GM10266 (cell line): ENCODE measurements at regions not wholly inside any gene's neighbourhood (a gene's known extent, or its start where the extent isn't known, plus 50 kb on each side); places are given as distances from the start of the nearest gene placed in this dataset.

Experiments
- DNase-seq: peaks from one replicate; pipeline ENCODE4 v3.0.0; 2012; ENCODE audit errors: extremely low spot score
- TF ChIP-seq, protein P1 (sequence below): IDR thresholded peaks from 2 replicates; pipeline ENCODE4 v1.5.1; 2012; ENCODE audit warnings: mild to moderate bottlenecking, low read depth; ENCODE audit not compliant: control insufficient read depth, insufficient read depth; ENCODE audit errors: missing control alignments

DNA sequence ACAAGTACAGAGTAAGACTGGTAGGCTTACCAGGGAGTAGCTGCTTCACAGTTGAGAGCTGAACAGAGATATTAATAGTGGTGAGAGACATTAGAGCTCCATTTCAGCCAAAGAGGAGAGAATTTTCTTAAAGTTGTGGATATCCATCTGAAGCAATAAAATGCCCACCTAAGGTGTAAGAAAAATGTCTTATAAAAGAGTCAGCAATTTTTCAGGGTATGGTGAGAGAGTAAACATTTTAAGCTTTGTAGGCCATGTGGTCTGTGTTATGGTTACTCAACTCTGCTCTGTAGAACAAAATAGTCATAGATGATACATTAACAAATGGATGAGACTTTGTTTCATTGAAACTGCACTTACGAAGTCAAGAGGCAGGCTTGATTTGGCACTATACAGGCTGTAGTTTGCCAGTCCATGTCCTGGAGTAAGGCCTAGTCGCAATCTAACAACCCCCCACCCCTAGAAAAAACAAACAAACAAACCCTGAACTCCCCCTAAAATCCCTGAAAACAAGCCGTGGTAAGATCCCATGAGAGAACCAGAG is 945.4 kb upstream of the SEMA6A start:
- DNase-seq, result no peak
- TF ChIP-seq, protein P1, sequence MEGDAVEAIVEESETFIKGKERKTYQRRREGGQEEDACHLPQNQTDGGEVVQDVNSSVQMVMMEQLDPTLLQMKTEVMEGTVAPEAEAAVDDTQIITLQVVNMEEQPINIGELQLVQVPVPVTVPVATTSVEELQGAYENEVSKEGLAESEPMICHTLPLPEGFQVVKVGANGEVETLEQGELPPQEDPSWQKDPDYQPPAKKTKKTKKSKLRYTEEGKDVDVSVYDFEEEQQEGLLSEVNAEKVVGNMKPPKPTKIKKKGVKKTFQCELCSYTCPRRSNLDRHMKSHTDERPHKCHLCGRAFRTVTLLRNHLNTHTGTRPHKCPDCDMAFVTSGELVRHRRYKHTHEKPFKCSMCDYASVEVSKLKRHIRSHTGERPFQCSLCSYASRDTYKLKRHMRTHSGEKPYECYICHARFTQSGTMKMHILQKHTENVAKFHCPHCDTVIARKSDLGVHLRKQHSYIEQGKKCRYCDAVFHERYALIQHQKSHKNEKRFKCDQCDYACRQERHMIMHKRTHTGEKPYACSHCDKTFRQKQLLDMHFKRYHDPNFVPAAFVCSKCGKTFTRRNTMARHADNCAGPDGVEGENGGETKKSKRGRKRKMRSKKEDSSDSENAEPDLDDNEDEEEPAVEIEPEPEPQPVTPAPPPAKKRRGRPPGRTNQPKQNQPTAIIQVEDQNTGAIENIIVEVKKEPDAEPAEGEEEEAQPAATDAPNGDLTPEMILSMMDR, result no peak

DNA sequence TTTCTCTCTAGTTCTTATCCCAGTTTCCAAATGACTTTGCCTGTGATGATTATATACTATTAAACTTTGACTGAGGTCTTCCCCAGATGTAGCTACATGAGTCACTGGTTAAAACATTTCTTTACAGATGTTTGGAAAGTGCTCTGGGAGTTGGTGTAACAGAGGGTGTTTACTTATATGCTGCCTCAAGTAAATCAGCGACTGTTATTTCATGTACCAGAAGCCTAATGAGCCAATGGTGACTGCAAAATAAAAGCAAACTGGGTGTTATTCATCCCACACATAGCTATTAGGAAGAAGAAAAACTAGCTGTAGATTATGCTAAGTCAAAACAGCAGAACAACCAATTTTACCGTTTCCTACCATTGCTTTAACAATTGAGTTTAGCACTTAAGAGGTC is 929.7 kb upstream of the SEMA6A start:
- TF ChIP-seq, protein P1, result no peak

GRCh38 chr5:117497601-117498000 is 923.0 kb upstream of the SEMA6A start:
- TF ChIP-seq, protein P1, result no peak
- no peak for DNase-seq

More for the DNA sequence above, 929.7 kb upstream of the SEMA6A start:
- no peak for DNase-seq

- DNase-seq, result no peak
- TF ChIP-seq, protein P1, result no peak
Measured at GRCh38 chr5:117496801-117497200, 922.2 kb upstream of the SEMA6A start.

DNA sequence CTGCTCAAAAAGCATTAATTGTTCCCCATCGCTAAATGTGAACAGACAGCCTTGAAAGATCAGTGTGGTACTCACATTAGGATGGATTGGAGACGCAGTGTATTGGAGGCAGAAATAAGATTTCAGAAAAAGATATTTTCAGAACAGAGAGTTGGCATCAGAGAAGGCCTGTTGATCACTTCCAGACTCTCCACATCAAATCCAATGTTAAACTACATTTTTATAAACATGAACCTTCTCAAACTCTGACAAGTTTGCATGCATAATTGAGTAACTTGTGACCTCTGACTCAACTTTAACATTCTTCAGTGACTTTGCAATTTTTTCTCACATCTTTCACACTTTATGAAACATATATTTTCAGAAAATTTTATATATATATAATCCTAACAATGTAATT is 919.6 kb upstream of the SEMA6A start:
- TF ChIP-seq, protein P1, result no peak
- DNase-seq, result no peak

GRCh38 chr5:117488976-117489500 is 914.4 kb upstream of the SEMA6A start:
- TF ChIP-seq, protein P1, result no peak
- DNase-seq, result no peak

DNA sequence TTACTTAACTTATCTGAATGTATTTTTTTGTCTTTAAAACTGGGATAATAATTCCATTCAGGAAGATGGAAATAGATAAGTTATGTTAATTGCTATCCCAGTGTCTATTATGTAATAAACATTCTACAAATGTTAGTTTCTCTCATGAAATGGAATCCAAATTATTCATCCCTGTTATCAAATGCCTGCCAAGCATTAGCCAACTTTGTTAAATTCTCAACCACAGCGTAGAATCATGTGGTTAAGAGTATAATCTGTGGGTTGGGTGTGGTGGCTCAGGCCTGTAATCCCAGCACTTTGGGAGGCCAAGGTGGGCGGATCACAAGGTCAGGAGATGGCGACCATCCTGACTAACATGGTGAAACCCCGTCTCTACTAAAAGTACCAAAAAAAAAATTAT is 912.9 kb upstream of the SEMA6A start:
- TF ChIP-seq, protein P1, result no peak

More for the DNA sequence above, 912.9 kb upstream of the SEMA6A start:
- no peak for DNase-seq
